ENCODE measurements at regions not wholly inside any gene's neighbourhood (a gene's known extent, or its start where the extent isn't known, plus 50 kb on each side); places are given as distances from the start of the nearest gene placed in this dataset.

- TF ChIP-seq CTCF (IDR thresholded peaks at IDR 0.05) = no peak
Measured at GRCh38 chr1:70910013-70910412, 137.6 kb downstream of the PTGER3 start.

DNA sequence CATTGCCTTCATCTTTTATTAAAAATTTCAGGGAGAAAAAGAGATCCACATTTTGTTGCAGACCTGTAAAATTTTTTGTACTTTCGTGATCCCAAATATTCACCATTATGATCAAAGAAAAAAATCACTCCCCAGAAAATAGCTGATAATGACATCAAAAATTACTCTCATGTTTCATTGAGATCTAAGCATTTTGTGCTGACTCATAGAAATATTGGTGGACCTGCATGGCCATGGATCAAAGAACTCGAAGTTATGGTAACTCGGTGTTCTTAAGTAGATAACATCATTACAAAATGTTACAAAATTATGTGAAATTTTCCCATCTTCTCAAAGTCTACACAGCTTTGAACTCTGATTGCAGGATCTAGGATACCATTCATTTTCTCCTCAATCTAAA is 135.8 kb downstream of the PTGER3 start:
- intact Hi-C loops (cut with DNase I; ENCODE audit: low total_unique reads) = no loop called here

More at GRCh38 chr1:70910013-70910412, 137.6 kb downstream of the PTGER3 start:
- Histone ChIP-seq H3K4me1 (peaks cover 0 to 3% (median 1%) of the 10 kb centered on the region in 4 donors), H3K36me3 (no peaks in the 10 kb centered on the region), H3K9me3 (no peaks in the 10 kb centered on the region), H3K27me3 (no peaks in the 10 kb centered on the region), H3K4me3 (no peak overlapping the region), H3K27ac (no peak overlapping the region)
- intact Hi-C loops (cut with DNase I; ENCODE audit: low total_unique reads) = no loop called here
- no peak for DNase-seq

GRCh38 chr1:70914224-70914623 is 133.4 kb downstream of the PTGER3 start:
- Histone ChIP-seq H3K4me3 (no peak overlapping the region), H3K9me3 (no peaks in the 10 kb centered on the region), H3K36me3 (no peaks in the 10 kb centered on the region), H3K27me3 (no peaks in the 10 kb centered on the region), H3K4me1 (peaks cover 0 to 18% (median 7%) of the 10 kb centered on the region in 4 donors), H3K27ac (no peak overlapping the region)
- intact Hi-C loops (cut with DNase I; ENCODE audit: low total_unique reads) = no loop called here
- no peak for DNase-seq
- no peak for TF ChIP-seq CTCF (IDR thresholded peaks at IDR 0.05)

More for the DNA sequence above, 135.8 kb downstream of the PTGER3 start:
- Histone ChIP-seq H3K27me3 (no peaks in the 10 kb centered on the region), H3K4me1 (peaks cover 0 to 13% (median 7%) of the 10 kb centered on the region in 4 donors), H3K9me3 (no peaks in the 10 kb centered on the region), H3K27ac (no peak overlapping the region), H3K36me3 (no peaks in the 10 kb centered on the region), H3K4me3 (no peak overlapping the region)
- no peak for TF ChIP-seq CTCF (IDR thresholded peaks at IDR 0.05)
- DNase-seq = no peak

GRCh38 chr1:70915258-70916033 is 132.2 kb downstream of the PTGER3 start:
- Histone ChIP-seq H3K36me3 (no peaks in the 10 kb centered on the region), H3K27ac (no peak overlapping the region), H3K4me1 (peaks cover 0 to 21% (median 7%) of the 10 kb centered on the region in 4 donors), H3K9me3 (no peaks in the 10 kb centered on the region), H3K4me3 (no peak overlapping the region), H3K27me3 (no peaks in the 10 kb centered on the region)
- intact Hi-C loops (cut with DNase I; ENCODE audit: low total_unique reads) = no loop called here
- DNase-seq = no peak
- TF ChIP-seq CTCF (IDR thresholded peaks at IDR 0.05) = no peak

DNA sequence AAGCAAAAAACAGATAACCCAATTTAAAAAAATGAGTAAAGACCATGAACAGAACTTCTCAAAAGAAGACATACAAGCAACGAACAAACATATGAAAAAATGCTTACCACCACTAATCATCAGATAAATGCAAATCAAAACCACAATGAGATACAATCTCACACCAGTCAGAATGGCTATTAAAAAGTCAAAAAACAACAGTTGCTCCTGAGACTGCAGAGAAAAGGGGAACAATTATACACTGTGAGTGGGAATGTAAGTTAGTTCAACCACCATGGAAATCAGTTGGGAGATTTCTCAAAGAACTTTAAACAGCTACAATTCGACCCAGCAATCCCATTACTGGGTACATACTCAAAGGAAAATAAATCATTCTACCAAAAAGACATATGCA is 131.6 kb downstream of the PTGER3 start:
- Histone ChIP-seq H3K36me3 (no peaks in the 10 kb centered on the region), H3K4me1 (peaks cover 0 to 21% (median 7%) of the 10 kb centered on the region in 4 donors), H3K4me3 (no peak overlapping the region), H3K27ac (no peak overlapping the region), H3K9me3 (no peaks in the 10 kb centered on the region), H3K27me3 (no peaks in the 10 kb centered on the region)
- no peak for DNase-seq
- TF ChIP-seq CTCF (IDR thresholded peaks at IDR 0.05) = no peak
- intact Hi-C loops (cut with DNase I; ENCODE audit: low total_unique reads) = no loop called here
